ENCODE measurements at regions not wholly inside any gene's neighbourhood (a gene's known extent, or its start where the extent isn't known, plus 50 kb on each side); places are given as distances from the start of the nearest gene placed in this dataset.

GRCh38 chr15:53223815-53224214 lies 433.7 kb upstream of the ONECUT1 start:
- in situ Hi-C loops (cut with MboI; ENCODE audit: low pct_unique_long_range_greater_than_20kb in 2 of 9, low sequenced_read_pairs in 9 of 9, unreplicated experiment in 9 of 9), result loop anchor here in 2 of 9 experiments (25.0 kb wide), 2 partner anchors 437 to 438 kb away; partner anchors contain the start of gene ONECUT1 (in 2 of the 2)
- H3K27ac ChIP-seq, result no peak overlapping the region

GRCh38 chr15:53218666-53219580 lies 428.8 kb upstream of the ONECUT1 start:
- in situ Hi-C loops (cut with MboI; ENCODE audit: low pct_unique_long_range_greater_than_20kb in 2 of 9, low sequenced_read_pairs in 9 of 9, unreplicated experiment in 9 of 9), result loop anchor here in 2 of 9 experiments (25.0 kb wide), 2 partner anchors 432 to 443 kb away; partner anchors contain the start of gene ONECUT1 (in 2 of the 2)
- no peak for ATAC-seq (replicated peaks in 6 of 8)
- peaks cover 4 to 7% of the 10 kb centered on the region in 2 donors for H3K4me1 ChIP-seq (replicated peaks in 1 of 2)
- 31 to 95% (median 77%) methylated on average over 1 to 6 of the region's 7 CpGs; no CpG with 5 or more reads in 1 of the 10 experiments for WGBS, 10 experiments
- no peak overlapping the region for H3K27ac ChIP-seq
- no peak overlapping the region for H3K4me3 ChIP-seq

More at GRCh38 chr15:53223815-53224214, 433.7 kb upstream of the ONECUT1 start:
- H3K4me1 ChIP-seq (replicated peaks in 1 of 2), result peaks cover 14% of the 10 kb centered on the region in 2 donors
- ATAC-seq (replicated peaks in 6 of 8), result peak in 3 of 8 experiments; percentile 13 to 60 (median 55)
- no peak overlapping the region for H3K4me3 ChIP-seq
- 0 to 100% (median 50%) methylated on average over 1 of the region's 1 CpG; no CpG with 5 or more reads in 7 of the 10 experiments for WGBS, 10 experiments

- ATAC-seq (replicated peaks in 6 of 8), result no peak
- Histone ChIP-seq H3K27ac (no peak overlapping the region), H3K4me3 (no peak overlapping the region), H3K4me1 (replicated peaks in 1 of 2) (peaks cover 0 to 11% of the 10 kb centered on the region in 2 donors)
- 0 to 100% (median 43%) methylated on average over 1 to 3 of the region's 3 CpGs; no CpG with 5 or more reads in 1 of the 10 experiments for WGBS, 10 experiments
- in situ Hi-C loops (cut with MboI; ENCODE audit: low pct_unique_long_range_greater_than_20kb in 2 of 9, low sequenced_read_pairs in 9 of 9, unreplicated experiment in 9 of 9), result loop anchor here in 2 of 9 experiments (25.0 kb wide), 2 partner anchors 429 to 446 kb away; partner anchors contain the start of gene ONECUT1 (in 2 of the 2)
Measured at GRCh38 chr15:53216036-53216435, 425.9 kb upstream of the ONECUT1 start.

- no peak for ATAC-seq (replicated peaks in 6 of 8)
- peaks cover 8 to 21% of the 10 kb centered on the region in 2 donors for H3K4me1 ChIP-seq (replicated peaks in 1 of 2)
- no peak overlapping the region for H3K4me3 ChIP-seq
- no peak overlapping the region for H3K27ac ChIP-seq
- in situ Hi-C loops (cut with MboI; ENCODE audit: low pct_unique_long_range_greater_than_20kb in 2 of 9, low sequenced_read_pairs in 9 of 9, unreplicated experiment in 9 of 9), result loop anchor here in 2 of 9 experiments (25.0 kb wide), 2 partner anchors 426 to 449 kb away; partner anchors contain the start of gene ONECUT1 (in 2 of the 2)
Measured at GRCh38 chr15:53213336-53213735, 423.2 kb upstream of the ONECUT1 start.

- no peak overlapping the region for H3K4me3 ChIP-seq
- H3K27ac ChIP-seq, result no peak overlapping the region
- no peak for ATAC-seq (replicated peaks in 6 of 8)
- WGBS, 10 experiments, result 0 to 100% (median 65%) methylated on average over 1 to 4 of the region's 4 CpGs; no CpG with 5 or more reads in 1 of the 10 experiments
- in situ Hi-C loops (cut with MboI; ENCODE audit: low pct_unique_long_range_greater_than_20kb in 2 of 9, low sequenced_read_pairs in 9 of 9, unreplicated experiment in 9 of 9), result loop anchor here in 2 of 9 experiments (25.0 kb wide), 2 partner anchors 425 to 450 kb away; partner anchors contain the start of gene ONECUT1 (in 2 of the 2)
- peaks cover 9 to 26% of the 10 kb centered on the region in 2 donors for H3K4me1 ChIP-seq (replicated peaks in 1 of 2)
Measured at GRCh38 chr15:53212785-53213184, 422.6 kb upstream of the ONECUT1 start.

- Histone ChIP-seq H3K27ac (no peak overlapping the region), H3K4me3 (no peak overlapping the region), H3K4me1 (replicated peaks in 1 of 2) (peaks cover 9 to 29% of the 10 kb centered on the region in 2 donors)
- no peak for ATAC-seq (replicated peaks in 6 of 8)
- in situ Hi-C loops (cut with MboI; ENCODE audit: low pct_unique_long_range_greater_than_20kb in 2 of 9, low sequenced_read_pairs in 9 of 9, unreplicated experiment in 9 of 9), result loop anchor here in 2 of 9 experiments (25.0 kb wide), 2 partner anchors 423 to 452 kb away; partner anchors contain the start of gene ONECUT1 (in 2 of the 2)
- 0 to 66% (median 56%) methylated on average over 1 to 3 of the region's 3 CpGs; no CpG with 5 or more reads in 2 of the 10 experiments for WGBS, 10 experiments
Measured at GRCh38 chr15:53210653-53211052, 420.5 kb upstream of the ONECUT1 start.

- ATAC-seq (replicated peaks in 6 of 8), result no peak
- in situ Hi-C loops (cut with MboI; ENCODE audit: low pct_unique_long_range_greater_than_20kb in 2 of 9, low sequenced_read_pairs in 9 of 9, unreplicated experiment in 9 of 9), result loop anchor here in 2 of 9 experiments (25.0 kb wide), 2 partner anchors 422 to 453 kb away; partner anchors contain the start of gene ONECUT1 (in 2 of the 2)
Measured at GRCh38 chr15:53209396-53210042, 419.4 kb upstream of the ONECUT1 start.

GRCh38 chr15:53208751-53209150 lies 418.6 kb upstream of the ONECUT1 start:
- in situ Hi-C loops (cut with MboI; ENCODE audit: low pct_unique_long_range_greater_than_20kb in 2 of 9, low sequenced_read_pairs in 9 of 9, unreplicated experiment in 9 of 9), result loop anchor here in 2 of 9 experiments (25.0 kb wide), 2 partner anchors 421 to 454 kb away; partner anchors contain the start of gene ONECUT1 (in 2 of the 2)

More at GRCh38 chr15:53209396-53210042, 419.4 kb upstream of the ONECUT1 start:
- WGBS, 10 experiments, result 11 to 96% (median 66%) methylated on average over 4 to 9 of the region's 9 CpGs
- Histone ChIP-seq H3K4me1 (replicated peaks in 1 of 2) (peaks cover 9 to 29% of the 10 kb centered on the region in 2 donors), H3K27ac (no peak overlapping the region), H3K4me3 (no peak overlapping the region)

GRCh38 chr15:53203454-53203853 lies 413.3 kb upstream of the ONECUT1 start:
- no peak overlapping the region for H3K27ac ChIP-seq
- H3K4me3 ChIP-seq, result no peak overlapping the region
- in situ Hi-C loops (cut with MboI; ENCODE audit: low pct_unique_long_range_greater_than_20kb in 2 of 9, low sequenced_read_pairs in 9 of 9, unreplicated experiment in 9 of 9), result loop anchor here in 2 of 9 experiments (25.0 kb wide), 2 partner anchors 416 to 459 kb away; partner anchors contain the start of gene ONECUT1 (in 2 of the 2)
- H3K4me1 ChIP-seq (replicated peaks in 1 of 2), result peaks cover 5 to 18% of the 10 kb centered on the region in 2 donors
- ATAC-seq (replicated peaks in 6 of 8), result no peak
- WGBS, 10 experiments, result 4 to 95% (median 42%) methylated on average over 1 to 4 of the region's 4 CpGs; no CpG with 5 or more reads in 2 of the 10 experiments

More at GRCh38 chr15:53208751-53209150, 418.6 kb upstream of the ONECUT1 start:
- Histone ChIP-seq H3K27ac (peak overlapping the region in 1 of 2 donors; percentile 32), H3K4me3 (no peak overlapping the region), H3K4me1 (replicated peaks in 1 of 2) (peaks cover 12 to 31% of the 10 kb centered on the region in 2 donors)
- 0 to 68% (median 39%) methylated on average over 2 to 4 of the region's 4 CpGs; no CpG with 5 or more reads in 1 of the 10 experiments for WGBS, 10 experiments
- peak in 3 of 8 experiments; percentile 19 to 32 (median 27) for ATAC-seq (replicated peaks in 6 of 8)

- ATAC-seq (replicated peaks in 6 of 8), result no peak
- no peak overlapping the region for H3K27ac ChIP-seq
- 0 to 100% (median 50%) methylated on average over 1 of the region's 1 CpG; no CpG with 5 or more reads in 5 of the 10 experiments for WGBS, 10 experiments
- in situ Hi-C loops (cut with MboI; ENCODE audit: low pct_unique_long_range_greater_than_20kb in 2 of 9, low sequenced_read_pairs in 9 of 9, unreplicated experiment in 9 of 9), result loop anchor here in 2 of 9 experiments (25.0 kb wide), 2 partner anchors 416 to 459 kb away; partner anchors contain the start of gene ONECUT1 (in 2 of the 2)
- H3K4me3 ChIP-seq, result no peak overlapping the region
- peaks cover 2 to 12% of the 10 kb centered on the region in 2 donors for H3K4me1 ChIP-seq (replicated peaks in 1 of 2)
Measured at GRCh38 chr15:53202876-53203275, 412.7 kb upstream of the ONECUT1 start.

- WGBS, 10 experiments, result 0 to 60% (median 11%) methylated on average over 1 to 11 of the region's 23 CpGs; no CpG with 5 or more reads in 2 of the 10 experiments
- in situ Hi-C loops (cut with MboI; ENCODE audit: low pct_unique_long_range_greater_than_20kb in 2 of 9, low sequenced_read_pairs in 9 of 9, unreplicated experiment in 9 of 9), result loop anchor here in 2 of 9 experiments (25.0 kb wide), 1 partner anchor 410 kb away; the partner anchor contains the start of gene ONECUT1 (in 2 of the 2)
- H3K27ac ChIP-seq, result no peak overlapping the region
- ATAC-seq (replicated peaks in 6 of 8), result peak; percentile 79 to 96 (median 92)
- H3K4me3 ChIP-seq, result peak overlapping the region; percentile 13 to 38 (median 23)
- H3K4me1 ChIP-seq (replicated peaks in 1 of 2), result peaks cover 9 to 31% of the 10 kb centered on the region in 2 donors
Measured at GRCh38 chr15:53197426-53197839, 407.3 kb upstream of the ONECUT1 start.

GRCh38 chr15:53196788-53197187 lies 406.7 kb upstream of the ONECUT1 start:
- in situ Hi-C loops (cut with MboI; ENCODE audit: low pct_unique_long_range_greater_than_20kb in 2 of 9, low sequenced_read_pairs in 9 of 9, unreplicated experiment in 9 of 9), result loop anchor here in 2 of 9 experiments (25.0 kb wide), 1 partner anchor 409 kb away; the partner anchor contains the start of gene ONECUT1 (in 2 of the 2)
- WGBS, 10 experiments, result 5 to 90% (median 26%) methylated on average over 1 to 9 of the region's 11 CpGs

More at GRCh38 chr15:53196788-53197187, 406.7 kb upstream of the ONECUT1 start:
- Histone ChIP-seq H3K27ac (peak overlapping the region; percentile 36 to 92), H3K4me1 (replicated peaks in 1 of 2) (peaks cover 9 to 29% of the 10 kb centered on the region in 2 donors), H3K4me3 (peak overlapping the region; percentile 13 to 38 (median 23))
- ATAC-seq (replicated peaks in 6 of 8), result peak in 5 of 8 experiments; percentile 39 to 60 (median 49)

Measured in motor neuron (in vitro differentiated cells).